ENCODE measurements at regions not wholly inside any gene's neighbourhood (a gene's known extent, or its start where the extent isn't known, plus 50 kb on each side); places are given as distances from the start of the nearest gene placed in this dataset.

DNA sequence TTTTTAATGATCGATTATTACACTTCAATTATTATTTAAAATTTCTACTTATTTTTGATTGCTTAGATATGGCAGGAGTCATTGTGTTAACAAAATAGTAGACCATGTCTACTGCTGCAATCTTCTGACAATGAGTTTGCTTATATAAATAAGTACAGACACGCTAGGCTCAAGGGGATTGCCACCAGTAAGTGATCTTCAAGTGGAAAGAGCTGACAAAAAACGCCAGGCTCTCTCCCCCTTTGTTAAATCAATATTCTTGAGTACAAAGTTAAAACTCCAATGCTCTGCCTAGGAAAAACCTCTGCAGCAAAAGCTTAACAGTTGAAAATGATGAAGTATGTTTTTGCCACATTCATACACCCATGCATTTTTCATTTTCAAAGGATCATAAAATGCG is 738.1 kb downstream of the HDGFL1 start:
- TF ChIP-seq, protein P1, sequence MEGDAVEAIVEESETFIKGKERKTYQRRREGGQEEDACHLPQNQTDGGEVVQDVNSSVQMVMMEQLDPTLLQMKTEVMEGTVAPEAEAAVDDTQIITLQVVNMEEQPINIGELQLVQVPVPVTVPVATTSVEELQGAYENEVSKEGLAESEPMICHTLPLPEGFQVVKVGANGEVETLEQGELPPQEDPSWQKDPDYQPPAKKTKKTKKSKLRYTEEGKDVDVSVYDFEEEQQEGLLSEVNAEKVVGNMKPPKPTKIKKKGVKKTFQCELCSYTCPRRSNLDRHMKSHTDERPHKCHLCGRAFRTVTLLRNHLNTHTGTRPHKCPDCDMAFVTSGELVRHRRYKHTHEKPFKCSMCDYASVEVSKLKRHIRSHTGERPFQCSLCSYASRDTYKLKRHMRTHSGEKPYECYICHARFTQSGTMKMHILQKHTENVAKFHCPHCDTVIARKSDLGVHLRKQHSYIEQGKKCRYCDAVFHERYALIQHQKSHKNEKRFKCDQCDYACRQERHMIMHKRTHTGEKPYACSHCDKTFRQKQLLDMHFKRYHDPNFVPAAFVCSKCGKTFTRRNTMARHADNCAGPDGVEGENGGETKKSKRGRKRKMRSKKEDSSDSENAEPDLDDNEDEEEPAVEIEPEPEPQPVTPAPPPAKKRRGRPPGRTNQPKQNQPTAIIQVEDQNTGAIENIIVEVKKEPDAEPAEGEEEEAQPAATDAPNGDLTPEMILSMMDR (IDR thresholded peaks at IDR 0.05; ENCODE audit: low read length): no peak
- no peak for TF ChIP-seq EZH2 (IDR thresholded peaks at IDR 0.05; ENCODE audit: borderline replicate concordance, low read length)

Measured in OCI-LY1 (cell line).